H1 (cell line): ENCODE measurements at regions not wholly inside any gene's neighbourhood (a gene's known extent, or its start where the extent isn't known, plus 50 kb on each side); places are given as distances from the start of the nearest gene placed in this dataset.

Experiments used
- CTCF ChIA-PET: fragments of 300-600 bp; sonication (Branson Sonifier 250); formaldehyde crosslinking; loops from one replicate; lab custom pipeline; 2021; ENCODE audit not compliant: partially characterized antibody; lab: Charles Lee
- POLR2A ChIA-PET: fragments of 300-600 bp; sonication (Branson Sonifier 250); formaldehyde crosslinking; loops from one replicate; lab custom pipeline; 2021; ENCODE audit warnings: inconsistent platforms; ENCODE audit not compliant: partially characterized antibody; lab: Charles Lee
- DNase-seq, 2 experiments: peaks; one replicate each; pipeline versions ENCODE4 v3.0.0 to v3.0.0-alpha.2; 2010 to 2022; ENCODE audit warnings: low spot score in 2 of 2, low read depth in 1 of 2, mixed read lengths in 1 of 2
- FAIRE-seq: peaks from 2 replicates; lab custom pipeline; 2011; peaks lifted over from hg19 to GRCh38; lab: Jason Lieb, UNC
- H2AFZ ChIP-seq: 2 replicates; pipeline ENCODE4 v1.8.1; 2012; ENCODE audit warnings: low read length, inconsistent platforms
- H2AK5ac ChIP-seq: 2 replicates; pipeline ENCODE4 v1.6.1; 2013; ENCODE audit warnings: low read depth, low read length
- H2BK120ac ChIP-seq: replicated peaks from 2 replicates; pipeline ENCODE3; 2013; ENCODE audit warnings: low read depth, low read length, inconsistent platforms
- H2BK12ac ChIP-seq: 2 replicates; pipeline ENCODE4 v1.6.1; 2013; ENCODE audit warnings: low read depth, low read length
- H2BK15ac ChIP-seq: 2 replicates; pipeline ENCODE4 v1.6.1; 2013; ENCODE audit warnings: low read length
- H2BK20ac ChIP-seq: 2 replicates; pipeline ENCODE4 v1.6.1; 2013; ENCODE audit warnings: low read length
- H2BK5ac ChIP-seq: 2 replicates; pipeline ENCODE4 v1.6.1; 2013; ENCODE audit warnings: low read depth, low read length
- H3K14ac ChIP-seq: 2 replicates; pipeline ENCODE4 v1.6.1; 2013; ENCODE audit warnings: inconsistent platforms; ENCODE audit not compliant: insufficient read length
- H3K18ac ChIP-seq: 2 replicates; pipeline ENCODE4 v1.6.1; 2013; ENCODE audit warnings: low read length; ENCODE audit errors: extremely low read depth
- H3K23ac ChIP-seq: 2 replicates; pipeline ENCODE4 v1.6.1; 2013; ENCODE audit warnings: inconsistent platforms; ENCODE audit not compliant: insufficient read length
- H3K23me2 ChIP-seq: 2 replicates; pipeline ENCODE4 v1.6.1; 2013; ENCODE audit warnings: low read depth, low read length
- H3K27ac ChIP-seq: 2 replicates; pipeline ENCODE4 v1.6.1; 2011; ENCODE audit warnings: low read depth, low read length, inconsistent platforms
- H3K27me3 ChIP-seq, 4 experiments: replicated peaks in 1 of 4; 1 replicate in 1 of 4; 2 replicates in 3 of 4; pipeline versions ENCODE4 v1.6.1 to v1.8.1; 2011 to 2013; ENCODE audit warnings: low read length in 3 of 4, mild to moderate bottlenecking in 3 of 4, inconsistent platforms in 2 of 4, mixed read lengths in 2 of 4, moderate library complexity in 1 of 4; ENCODE audit not compliant: control insufficient read depth in 3 of 4, insufficient read depth in 3 of 4; ENCODE audit errors: extremely low read depth in 1 of 4
- H3K36me3 ChIP-seq, 4 experiments: 2 replicates each; pipeline versions ENCODE4 v1.6.1 to v1.8.1; 2011 to 2013; ENCODE audit warnings: mild to moderate bottlenecking in 4 of 4, low read length in 3 of 4, moderate library complexity in 2 of 4, control low read depth in 1 of 4, inconsistent platforms in 1 of 4; ENCODE audit not compliant: insufficient read depth in 4 of 4, control insufficient read depth in 2 of 4
- H3K4ac ChIP-seq: replicated peaks from 2 replicates; pipeline ENCODE3; 2013; ENCODE audit warnings: low read length, low read depth, mixed read lengths, inconsistent platforms; ENCODE audit not compliant: insufficient read length
- H3K4me1 ChIP-seq, 4 experiments: replicated peaks in 1 of 4; 1 replicate in 1 of 4; 2 replicates in 3 of 4; pipeline versions ENCODE4 v1.6.1 to v1.8.1; 2011 to 2013; ENCODE audit warnings: low read length in 3 of 4, inconsistent platforms in 2 of 4, mixed read lengths in 1 of 4; ENCODE audit not compliant: insufficient read depth in 4 of 4, control insufficient read depth in 3 of 4
- H3K4me2 ChIP-seq, 2 experiments: 2 replicates each; pipeline versions ENCODE4 v1.6.1 to v1.8.1; 2011 to 2013; ENCODE audit warnings: low read depth in 2 of 2, low read length in 2 of 2, control low read depth in 1 of 2, inconsistent platforms in 1 of 2, mild to moderate bottlenecking in 1 of 2; ENCODE audit not compliant: insufficient read depth in 1 of 2
- H3K4me3 ChIP-seq, 4 experiments: fragments of 200-600, 300-600 bp in 1 of 4; sonication (generic), shearing (Covaris generic), sonication (Bioruptor Twin) in 1 of 4; 2 replicates each; pipeline versions ENCODE4 v1.5.1 to v1.8.1; 2011 to 2016; ENCODE audit warnings: low read length in 4 of 4, low read depth in 3 of 4, control low read depth in 2 of 4, inconsistent platforms in 2 of 4, mild to moderate bottlenecking in 2 of 4, mixed read lengths in 1 of 4, moderate library complexity in 1 of 4; ENCODE audit not compliant: insufficient read depth in 2 of 4; ENCODE audit errors: extremely low read depth in 1 of 4
- H3K56ac ChIP-seq: replicated peaks from 2 replicates; pipeline ENCODE3; 2013; ENCODE audit warnings: low read depth, mild to moderate bottlenecking, mixed read lengths, low read length, inconsistent platforms; ENCODE audit not compliant: insufficient read length
- H3K79me1 ChIP-seq: 2 replicates; pipeline ENCODE4 v1.6.1; 2013; ENCODE audit warnings: low read depth, low read length, control low read depth
- H3K79me2 ChIP-seq, 2 experiments: 2 replicates each; pipeline versions ENCODE4 v1.6.1 to v1.8.1; 2012 to 2013; ENCODE audit warnings: low read length in 2 of 2, mild to moderate bottlenecking in 2 of 2, inconsistent platforms in 1 of 2; ENCODE audit not compliant: insufficient read depth in 2 of 2, control insufficient read depth in 1 of 2
- H3K9ac ChIP-seq, 4 experiments: replicated peaks in 1 of 4; 1 replicate in 1 of 4; 2 replicates in 3 of 4; pipeline versions ENCODE4 v1.6.1 to v1.8.1; 2011 to 2013; ENCODE audit warnings: low read depth in 3 of 4, low read length in 3 of 4, control low read depth in 2 of 4, mild to moderate bottlenecking in 2 of 4, moderate library complexity in 2 of 4, inconsistent platforms in 1 of 4; ENCODE audit errors: extremely low read depth in 1 of 4
- H3K9me3 ChIP-seq, 2 experiments: 2 replicates each; pipeline versions ENCODE4 v1.6.1 to v1.8.1; 2012 to 2013; ENCODE audit warnings: mild to moderate bottlenecking in 2 of 2, moderate library complexity in 2 of 2, control low read depth in 1 of 2, inconsistent platforms in 1 of 2, low read depth in 1 of 2, low read length in 1 of 2, mixed read lengths in 1 of 2; ENCODE audit not compliant: insufficient read depth in 2 of 2
- H4K20me1 ChIP-seq, 2 experiments: replicated peaks in 1 of 2; 2 replicates each; pipeline versions ENCODE3 to v1.8.1; 2011 to 2013; ENCODE audit warnings: inconsistent platforms in 2 of 2, low read length in 2 of 2, mild to moderate bottlenecking in 1 of 2; ENCODE audit not compliant: insufficient read depth in 2 of 2, control insufficient read depth in 1 of 2
- H4K5ac ChIP-seq: 2 replicates; pipeline ENCODE4 v1.6.1; 2013; ENCODE audit warnings: low read length, low read depth, mixed read lengths, inconsistent platforms; ENCODE audit not compliant: insufficient read length
- H4K8ac ChIP-seq: 2 replicates; pipeline ENCODE4 v1.8.0; 2013; ENCODE audit warnings: mild to moderate bottlenecking, moderate library complexity, low read length, inconsistent platforms; ENCODE audit not compliant: insufficient read depth; ENCODE audit errors: extremely low read depth
- H4K91ac ChIP-seq: replicated peaks from 2 replicates; pipeline ENCODE3; 2013; ENCODE audit warnings: low read length, mixed read lengths, inconsistent platforms; ENCODE audit not compliant: insufficient read length
- CHD2 ChIP-seq: IDR thresholded peaks from 2 replicates; pipeline ENCODE4 v1.6.1; 2012; ENCODE audit warnings: low read length, improper control_type of control experiment
- EGR1 ChIP-seq: IDR thresholded peaks from 2 replicates; pipeline ENCODE4 v1.6.1; 2011; ENCODE audit warnings: low read depth, low read length, borderline replicate concordance
- FOSL1 ChIP-seq: IDR thresholded peaks from 2 replicates; pipeline ENCODE4 v1.6.1; 2011; ENCODE audit warnings: mild to moderate bottlenecking, low read depth, low read length, moderate library complexity; ENCODE audit not compliant: insufficient read depth
- GTF2F1 ChIP-seq: IDR thresholded peaks from 2 replicates; pipeline ENCODE4 v1.6.1; 2012; ENCODE audit warnings: low read depth, low read length, improper control_type of control experiment, borderline replicate concordance
- KDM1A ChIP-seq: fragments of 200-600, 300-600 bp; sonication (generic); IDR thresholded peaks from 2 replicates; pipeline ENCODE4 v1.7.1; 2016; ENCODE audit warnings: mild to moderate bottlenecking, low read length, borderline replicate concordance
- KDM5A ChIP-seq: fragments of 200-600 bp; IDR thresholded peaks from 2 replicates; pipeline ENCODE4 v1.7.1; 2012; ENCODE audit warnings: mild to moderate bottlenecking, low read length, inconsistent platforms, mixed read lengths
- NANOG ChIP-seq: IDR thresholded peaks from 2 replicates; pipeline ENCODE4 v1.6.1; 2011; ENCODE audit warnings: low read length, low read depth, mild to moderate bottlenecking, inconsistent platforms; ENCODE audit not compliant: insufficient read depth, poor library complexity, severe bottlenecking
- NRF1 ChIP-seq: IDR thresholded peaks from 2 replicates; pipeline ENCODE4 v1.6.1; 2011; ENCODE audit warnings: mild to moderate bottlenecking, low read depth, low read length, improper control_type of control experiment
- RFX5 ChIP-seq: IDR thresholded peaks from 2 replicates; pipeline ENCODE4 v1.6.1; 2011; ENCODE audit warnings: low read depth, low read length, improper control_type of control experiment, borderline replicate concordance
- RNF2 ChIP-seq: fragments of 200-900, 300-1000 bp; sonication (generic); IDR thresholded peaks from 2 replicates; pipeline ENCODE4 v1.7.1; 2016; ENCODE audit warnings: borderline replicate concordance, low read depth, mild to moderate bottlenecking, antibody characterized with exemption, low read length; ENCODE audit not compliant: poor library complexity, severe bottlenecking; ENCODE audit errors: missing control alignments
- RXRA ChIP-seq: IDR thresholded peaks from 2 replicates; pipeline ENCODE4 v1.6.1; 2011; ENCODE audit warnings: low read depth, mild to moderate bottlenecking, low read length, moderate library complexity; ENCODE audit not compliant: insufficient read depth
- SP1 ChIP-seq: IDR thresholded peaks from 2 replicates; pipeline ENCODE4 v1.6.1; 2011; ENCODE audit warnings: low read depth, low read length
- SP4 ChIP-seq: IDR thresholded peaks from 2 replicates; pipeline ENCODE4 v1.6.1; 2012; ENCODE audit warnings: low read length, inconsistent platforms
- SRF ChIP-seq: IDR thresholded peaks from 2 replicates; pipeline ENCODE4 v1.6.1; 2011; ENCODE audit warnings: mild to moderate bottlenecking, low read depth, low read length, moderate library complexity
- whole genome bisulfite sequencing, 2 experiments: shearing (Covaris generic) in 1 of 2; methylation state at CpG; one replicate each; pipeline versions ENCODE4 v1.1.6 to v1.1.7; 2013 to 2015; ENCODE audit warnings: low lambda C conversion rate in 2 of 2, mixed read lengths in 2 of 2, inconsistent platforms in 1 of 2, low coverage in 1 of 2, missing lambda C conversion rate in 1 of 2; ENCODE audit not compliant: insufficient replicate concordance in 2 of 2, insufficient coverage in 1 of 2, insufficient read length in 1 of 2; ENCODE audit errors: extremely low coverage in 1 of 2, missing lambda C conversion rate in 1 of 2; 5-methylcytosine and 5-hydroxymethylcytosine counted together
- TF ChIP-seq, protein P1 (sequence below): IDR thresholded peaks from 2 replicates; pipeline ENCODE4 v1.6.1; 2011; ENCODE audit warnings: low read depth, mild to moderate bottlenecking, low read length; ENCODE audit not compliant: insufficient read depth

DNA sequence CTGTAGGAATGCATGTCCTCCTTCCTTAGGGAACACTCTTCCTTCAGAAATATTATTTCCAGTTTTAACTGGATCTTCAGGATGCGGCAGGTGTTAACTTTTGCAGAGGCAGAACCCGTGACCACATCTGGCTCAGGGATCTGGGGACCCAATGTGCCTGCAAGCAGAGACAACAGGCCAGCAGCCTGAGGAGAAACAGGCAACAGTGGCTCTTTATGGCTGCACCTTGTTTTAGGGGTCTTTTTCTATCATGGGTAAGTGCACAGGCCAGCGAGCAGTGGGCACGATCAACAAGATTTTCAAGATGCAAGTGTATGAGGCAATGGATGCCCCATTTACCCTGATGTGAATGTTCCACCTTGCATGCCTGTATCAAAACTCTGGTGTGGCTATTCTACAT, 497.5 kb upstream of the KLF6 start:
- Histone ChIP-seq H4K8ac (no peak overlapping the region), H4K91ac (no peak overlapping the region), H2BK5ac (no peak overlapping the region), H3K4ac (no peak overlapping the region), H3K79me2 (no peaks in the 10 kb centered on the region), H2BK15ac (no peak overlapping the region), H2BK20ac (no peak overlapping the region), H3K9ac (no peak overlapping the region), H3K56ac (no peak overlapping the region), H3K14ac (no peak overlapping the region), H4K20me1 (no peaks in the 10 kb centered on the region), H2AFZ (no peak overlapping the region), H3K18ac (no peak overlapping the region), H2BK12ac (no peak overlapping the region), H3K36me3 (no peaks in the 10 kb centered on the region), H3K79me1 (no peaks in the 10 kb centered on the region), H3K27ac (no peak overlapping the region), H4K5ac (no peak overlapping the region), H2BK120ac (no peak overlapping the region), H3K4me3 (no peak overlapping the region), H3K4me2 (no peak overlapping the region), H3K4me1 (peaks cover 0 to 3% (median 0%) of the 10 kb centered on the region in 4 experiments; a peak in 2 of 7 replicates), H3K23me2 (no peaks in the 10 kb centered on the region), H3K9me3 (no peaks in the 10 kb centered on the region), H3K27me3 (no peaks in the 10 kb centered on the region), H3K23ac (no peak overlapping the region), H2AK5ac (no peak overlapping the region)
- ChIA-PET POLR2A (no interaction called here), CTCF (interaction anchor here (1.5 kb wide), 1 partner anchor 108 kb away, joined by 3 read pairs; no protein-coding TSS in a partner anchor)
- DNase-seq (no peak), FAIRE-seq (no peak)
- 91% methylated on average over 4 of the region's 4 CpGs; no CpG with 5 or more reads in 1 of the 2 experiments for WGBS, 2 experiments
- TF ChIP-seq KDM1A, result no peak
- TF ChIP-seq RXRA, result no peak
- no peak for TF ChIP-seq NANOG
- no peak for TF ChIP-seq SP1
- TF ChIP-seq NRF1, result no peak
- TF ChIP-seq, protein P1, sequence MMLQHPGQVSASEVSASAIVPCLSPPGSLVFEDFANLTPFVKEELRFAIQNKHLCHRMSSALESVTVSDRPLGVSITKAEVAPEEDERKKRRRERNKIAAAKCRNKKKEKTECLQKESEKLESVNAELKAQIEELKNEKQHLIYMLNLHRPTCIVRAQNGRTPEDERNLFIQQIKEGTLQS, result no peak
- TF ChIP-seq SRF, result no peak
- TF ChIP-seq FOSL1, result no peak
- no peak for TF ChIP-seq GTF2F1
- TF ChIP-seq RNF2, result no peak
- TF ChIP-seq RFX5, result no peak
- TF ChIP-seq CHD2, result no peak
- TF ChIP-seq SP4, result no peak
- no peak for TF ChIP-seq EGR1
- no peak for TF ChIP-seq KDM5A
